Femur (tissue), 1 donor: ENCODE measurements at regions not wholly inside any gene's neighbourhood (a gene's known extent, or its start where the extent isn't known, plus 50 kb on each side); places are given as distances from the start of the nearest gene placed in this dataset.
"Not testable (repeated sequence)": the region's sequence is repeated elsewhere in the genome, so short reads cannot be mapped to it uniquely, and the experiment has no call there.

ENCODE experiments used
- DNase-seq: peaks from one replicate; pipeline ENCODE4 v3.0.0-alpha.2; 2017

DNA sequence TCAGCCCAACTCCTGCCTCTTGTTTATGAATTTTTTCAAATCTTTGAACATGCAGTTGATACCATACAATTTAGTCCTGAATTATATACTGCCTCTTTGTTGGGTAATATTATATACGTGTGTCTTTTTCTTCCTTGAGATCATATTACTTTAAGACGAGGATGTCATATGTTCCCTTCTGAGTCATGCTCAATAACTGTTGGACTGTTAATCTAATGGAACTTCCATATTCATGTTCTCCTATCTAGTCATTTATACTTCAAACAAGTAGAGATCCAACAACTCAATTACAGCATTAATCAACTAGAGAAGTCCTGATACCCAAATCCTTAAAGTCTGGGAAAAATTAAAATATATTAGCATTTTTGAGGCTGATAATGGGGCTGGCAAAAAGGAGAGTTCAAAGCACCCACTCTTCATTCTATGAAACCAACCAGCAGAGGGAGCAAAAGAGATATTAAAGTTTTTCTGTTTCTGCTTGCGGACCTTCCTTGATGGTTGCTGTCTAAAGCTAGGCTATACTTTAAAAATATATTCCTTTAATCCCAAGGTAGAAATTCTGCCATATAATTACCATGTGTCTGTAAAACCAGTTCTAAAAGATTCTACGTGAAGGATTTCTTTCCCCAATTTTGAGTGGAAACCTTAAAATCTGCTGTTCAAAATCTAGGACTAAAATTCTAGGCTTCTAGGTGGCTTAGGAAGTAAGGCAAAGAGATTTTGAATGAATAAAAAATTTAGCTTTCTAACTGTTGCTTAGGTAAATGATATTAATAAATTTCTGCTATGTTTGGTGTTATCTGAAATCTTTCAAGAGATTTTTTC lies 498.9 kb downstream of the BCKDHB start:
- no peak for DNase-seq

- DNase-seq, result no peak
Observed at GRCh38 chr6:80603679-80604078, 497.2 kb downstream of the BCKDHB start.

DNA sequence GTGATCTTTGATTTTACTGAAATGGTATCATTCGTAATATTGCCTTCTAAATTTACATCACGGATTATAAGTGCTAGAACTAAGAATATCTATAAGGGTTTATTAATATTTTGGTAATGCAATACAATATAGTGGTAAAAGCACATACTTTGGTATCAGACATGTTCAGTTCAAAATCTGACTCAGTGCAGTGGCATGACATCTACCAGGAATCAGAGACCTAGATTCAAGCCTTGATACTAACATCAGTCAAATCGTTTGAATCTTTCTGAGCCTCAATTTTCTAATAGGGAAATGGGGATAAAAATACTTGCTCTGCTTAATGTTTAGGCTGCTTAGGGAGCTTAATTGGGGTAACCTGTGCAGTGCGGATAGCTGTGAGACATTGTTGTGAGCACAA lies 488.0 kb downstream of the BCKDHB start:
- DNase-seq, result no peak

GRCh38 chr6:80592436-80592835 lies 486.0 kb downstream of the BCKDHB start:
- no peak for DNase-seq

GRCh38 chr6:80586242-80586641 lies 479.8 kb downstream of the BCKDHB start:
- DNase-seq, result no peak

- no peak for DNase-seq
Observed at GRCh38 chr6:80579391-80580023, 473.0 kb downstream of the BCKDHB start.

DNA sequence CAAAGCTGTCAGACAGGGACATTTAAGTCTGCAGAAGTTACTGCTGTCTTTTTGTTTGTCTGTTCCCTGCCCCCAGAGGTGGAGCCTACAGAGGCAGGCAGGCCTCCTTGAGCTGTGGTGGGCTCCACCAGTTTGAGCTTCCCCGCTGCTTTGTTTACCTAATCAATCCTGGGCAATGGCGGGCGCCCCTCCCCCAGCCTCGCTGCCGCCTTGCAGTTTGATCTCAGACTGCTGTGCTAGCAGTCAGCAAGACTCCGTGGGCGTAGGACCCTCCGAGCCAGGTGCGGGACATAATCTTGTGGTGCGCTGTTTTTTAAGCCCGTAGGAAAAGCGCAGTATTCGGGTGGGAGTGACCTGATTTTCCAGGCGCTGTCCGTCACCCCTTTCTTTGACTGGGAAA lies 466.8 kb downstream of the BCKDHB start:
- not testable (repeated sequence) for DNase-seq

- DNase-seq, result no peak
Observed at GRCh38 chr6:80566361-80566760, 459.9 kb downstream of the BCKDHB start.

GRCh38 chr6:80553071-80553740 lies 446.7 kb downstream of the BCKDHB start:
- DNase-seq, result no peak

DNA sequence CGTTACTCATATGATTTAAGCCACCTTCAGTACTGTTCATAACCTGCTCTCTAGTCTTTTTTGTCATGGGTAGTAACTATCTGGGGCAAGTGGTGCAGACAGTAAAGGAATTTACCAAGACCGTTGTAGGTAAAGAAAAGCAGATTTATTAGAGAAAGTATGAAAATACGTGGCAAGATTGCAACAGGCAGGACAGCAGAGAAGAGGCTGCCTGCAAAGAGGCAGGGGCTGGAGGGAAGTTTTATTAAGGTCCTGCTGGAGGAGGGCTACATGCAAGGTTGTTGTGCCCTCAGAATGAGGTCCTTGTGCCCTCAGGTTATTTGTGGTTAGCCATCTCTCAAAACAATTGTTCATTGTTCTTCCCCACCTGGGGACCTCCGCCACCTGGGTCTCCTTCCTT lies 444.3 kb downstream of the BCKDHB start:
- no peak for DNase-seq

GRCh38 chr6:80550281-80550680 lies 443.8 kb downstream of the BCKDHB start:
- no peak for DNase-seq

DNA sequence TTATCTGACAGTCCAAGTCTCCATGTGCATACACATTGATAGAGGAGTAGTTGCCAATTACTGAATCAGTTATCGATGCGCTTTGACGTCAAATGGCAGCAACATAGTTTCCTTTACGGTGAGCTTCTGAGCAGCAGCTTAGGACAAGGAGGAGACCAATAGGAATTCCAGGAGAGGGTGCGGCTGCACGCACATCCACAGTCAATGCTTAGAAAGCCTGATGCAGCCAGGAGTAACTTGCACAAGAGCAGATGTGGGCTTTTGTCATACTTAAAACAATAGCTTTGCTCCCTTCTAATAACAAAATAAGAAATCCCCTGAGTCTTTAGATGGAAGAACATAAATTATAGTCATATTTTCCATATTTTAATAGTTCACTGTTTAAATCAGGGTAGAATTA lies 442.1 kb downstream of the BCKDHB start:
- peak; percentile 29 for DNase-seq

GRCh38 chr6:80547827-80548226 lies 441.4 kb downstream of the BCKDHB start:
- no peak for DNase-seq

DNA sequence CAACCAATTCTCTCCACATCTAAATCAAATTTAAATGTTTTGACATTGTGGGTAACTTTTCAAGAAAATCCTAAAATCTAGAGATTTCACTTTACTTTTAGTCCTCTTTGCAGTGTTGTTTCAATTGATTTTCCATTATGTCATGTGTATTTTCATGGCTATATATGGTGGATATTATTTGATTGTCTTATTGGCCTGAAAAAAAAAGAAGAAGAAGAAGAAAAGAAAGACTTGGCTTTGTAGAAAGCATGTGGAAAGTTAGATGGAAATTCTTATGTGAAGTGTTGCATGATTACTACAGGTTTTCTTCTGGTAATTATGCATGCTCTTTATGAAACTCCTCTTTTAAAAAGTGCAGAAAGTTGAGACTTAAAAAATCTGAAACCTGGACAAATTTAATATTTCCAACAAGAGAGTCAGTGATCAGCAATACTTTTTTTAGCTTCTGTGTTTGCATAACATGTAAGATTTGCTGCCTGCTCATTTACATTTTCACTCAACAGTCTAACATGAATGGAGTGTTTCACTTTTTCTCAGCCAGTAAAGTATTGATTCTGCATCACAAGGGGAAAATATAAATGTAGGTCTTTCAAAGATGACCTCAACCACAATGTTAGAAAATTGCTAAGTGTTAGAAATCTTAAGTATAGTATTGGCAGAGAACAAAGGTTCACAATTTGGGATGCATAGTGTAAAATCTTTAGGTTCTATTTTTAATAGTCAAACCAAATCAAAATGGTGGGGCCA lies 438.7 kb downstream of the BCKDHB start:
- DNase-seq, result no peak

- DNase-seq, result peak; percentile 50
Observed at GRCh38 chr6:80544555-80544954, 438.1 kb downstream of the BCKDHB start.

DNA sequence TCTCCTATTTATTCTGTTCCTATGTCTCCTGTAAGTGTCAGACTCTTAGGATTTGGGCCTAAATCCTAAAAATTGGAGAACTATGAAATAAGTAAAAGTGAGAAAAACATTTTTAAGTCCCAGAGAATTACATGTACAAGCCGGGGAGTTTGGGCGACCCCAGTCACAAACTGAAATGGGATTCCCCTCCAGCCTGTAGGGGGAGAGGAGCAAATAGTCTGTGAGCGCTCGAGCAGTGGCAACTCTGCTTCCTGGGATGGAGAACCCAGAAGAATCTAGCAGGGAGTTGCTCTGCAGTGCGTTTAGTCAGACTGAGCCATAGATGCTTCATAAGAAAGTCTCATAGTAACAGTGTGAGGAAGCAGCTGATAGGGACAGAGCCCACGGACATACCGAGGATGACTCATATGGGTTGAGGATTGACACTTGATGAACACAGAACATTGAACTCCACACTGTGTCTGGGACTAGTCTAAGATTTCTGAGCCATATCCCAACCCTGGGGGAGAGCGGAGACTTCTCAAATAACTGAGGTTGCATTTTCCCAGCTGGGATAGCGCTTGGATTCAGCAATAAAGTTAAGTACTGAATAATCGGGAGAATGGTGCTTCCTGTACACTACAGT lies 437.2 kb downstream of the BCKDHB start:
- DNase-seq, result no peak

DNA sequence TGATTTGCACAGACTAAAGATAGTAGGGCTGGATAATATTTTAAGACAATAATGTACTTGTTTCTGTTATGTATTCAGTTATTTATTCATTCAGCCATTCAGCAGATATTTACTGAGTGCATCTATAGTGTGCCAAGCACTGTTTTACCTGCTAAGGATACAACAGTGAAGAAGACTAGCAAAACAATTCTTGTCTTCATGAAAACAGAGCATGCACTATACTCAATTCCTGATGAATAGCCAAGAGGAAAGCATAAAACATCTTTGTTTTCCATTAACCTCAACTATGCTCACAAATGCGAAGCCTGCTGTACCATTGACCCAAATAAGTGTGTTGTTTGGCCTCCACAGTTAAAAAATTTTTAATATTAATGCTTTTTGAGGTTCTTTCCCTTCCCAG lies 436.7 kb downstream of the BCKDHB start:
- no peak for DNase-seq

GRCh38 chr6:80541886-80542285 lies 435.4 kb downstream of the BCKDHB start:
- no peak for DNase-seq

DNA sequence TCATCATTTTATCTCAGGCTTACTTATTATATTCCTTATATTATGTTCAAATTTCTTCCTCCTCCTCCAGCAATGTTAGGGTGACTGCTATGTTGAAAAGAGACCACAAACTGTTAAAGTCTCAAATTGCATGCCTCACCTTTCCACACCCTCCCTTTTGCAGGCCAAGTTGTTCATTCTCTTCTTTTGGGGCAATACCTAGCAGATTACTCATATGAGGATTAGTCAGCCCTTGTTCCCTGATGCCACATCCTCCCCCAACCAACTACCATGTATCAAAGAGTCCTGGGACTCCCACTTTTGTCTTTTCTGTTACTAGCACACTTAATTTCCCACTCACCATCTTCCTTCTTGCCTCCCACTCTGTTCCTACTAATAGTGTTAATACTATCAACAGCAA lies 434.7 kb downstream of the BCKDHB start:
- DNase-seq, result no peak

GRCh38 chr6:80540700-80541099 lies 434.2 kb downstream of the BCKDHB start:
- no peak for DNase-seq

DNA sequence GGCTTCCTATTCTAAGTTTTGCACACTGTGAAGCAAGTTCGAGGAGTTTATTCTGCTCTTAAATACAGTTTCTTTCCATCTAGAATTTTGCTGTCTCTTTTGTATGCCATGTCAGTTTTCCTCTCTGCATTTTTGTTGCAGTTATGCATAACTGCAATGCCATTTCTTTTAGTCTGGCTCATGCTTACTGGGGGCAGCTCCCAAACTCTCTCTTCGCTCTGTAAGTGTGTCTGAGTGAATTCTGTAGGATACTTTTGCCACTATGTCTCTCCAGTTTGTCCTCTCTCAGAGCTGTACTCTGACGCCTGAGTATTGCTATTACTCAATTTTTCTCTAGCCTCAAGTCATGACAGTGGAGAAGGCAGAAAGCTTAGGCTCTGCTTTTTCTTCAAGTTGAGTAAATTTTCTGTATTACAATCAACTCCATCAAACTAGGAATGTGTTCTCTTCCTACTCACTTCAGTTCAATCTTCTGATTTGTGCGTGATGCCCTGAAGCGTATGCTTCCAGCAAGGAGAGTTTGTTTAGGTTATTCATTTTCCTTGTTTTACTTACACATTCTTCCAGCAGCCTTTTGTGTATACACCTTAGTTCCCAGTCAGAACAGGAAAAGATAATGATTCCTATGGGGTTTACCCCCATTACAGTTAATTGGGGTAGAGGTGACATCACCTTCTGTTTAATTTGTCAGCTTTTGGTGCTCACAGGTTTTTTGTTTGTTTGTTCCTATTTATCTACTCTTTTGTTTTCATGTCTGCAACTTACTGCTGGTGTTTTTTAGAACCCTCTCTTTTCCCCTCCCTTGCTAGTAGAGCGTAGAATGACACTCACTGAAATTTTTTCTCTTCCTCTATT lies 430.9 kb downstream of the BCKDHB start:
- DNase-seq, result no peak
